ENCODE measurements at regions not wholly inside any gene's neighbourhood (a gene's known extent, or its start where the extent isn't known, plus 50 kb on each side); places are given as distances from the start of the nearest gene placed in this dataset.

DNA sequence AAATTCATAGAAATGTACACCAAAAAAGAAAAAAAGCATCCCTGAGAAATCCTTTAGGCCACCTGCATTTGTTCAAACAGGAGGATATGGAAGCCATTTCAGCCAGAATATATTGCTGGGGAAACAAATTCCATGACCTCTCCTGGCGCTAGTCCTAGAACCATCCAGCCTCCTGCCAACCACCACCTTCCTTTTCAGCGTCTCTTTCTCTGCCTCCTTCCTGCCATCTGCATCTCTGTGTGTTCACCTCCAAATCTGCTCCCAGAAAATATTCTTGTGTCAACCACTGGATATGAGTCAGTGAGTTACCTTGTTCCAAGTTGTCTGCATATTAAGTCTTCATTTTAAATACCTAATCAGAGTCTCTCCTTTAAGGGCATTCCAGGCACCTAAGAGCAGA, 50.6 kb upstream of the NPY start:
- no peak overlapping the region for H3K4me3 ChIP-seq
- intact Hi-C loops (cut with DNase I): no loop called here
- no peak overlapping the region for H3K27ac ChIP-seq
- peaks cover 0 to 3% (median 3%) of the 10 kb centered on the region in 3 donors for H3K27me3 ChIP-seq (ENCODE audit: insufficient read depth in 3 of 3, low read length in 2 of 3)
- no peak for DNase-seq
- H3K9me3 ChIP-seq: no peaks in the 10 kb centered on the region
- no peak for ATAC-seq
- WGBS, 3 donors: 53 to 62% (median 53%) methylated on average over 2 of the region's 2 CpGs
- no peaks in the 10 kb centered on the region for H3K4me1 ChIP-seq
- no peaks in the 10 kb centered on the region for H3K36me3 ChIP-seq (ENCODE audit: insufficient read depth in 1 of 2, low read depth in 1 of 2)
- TF ChIP-seq, protein P1, sequence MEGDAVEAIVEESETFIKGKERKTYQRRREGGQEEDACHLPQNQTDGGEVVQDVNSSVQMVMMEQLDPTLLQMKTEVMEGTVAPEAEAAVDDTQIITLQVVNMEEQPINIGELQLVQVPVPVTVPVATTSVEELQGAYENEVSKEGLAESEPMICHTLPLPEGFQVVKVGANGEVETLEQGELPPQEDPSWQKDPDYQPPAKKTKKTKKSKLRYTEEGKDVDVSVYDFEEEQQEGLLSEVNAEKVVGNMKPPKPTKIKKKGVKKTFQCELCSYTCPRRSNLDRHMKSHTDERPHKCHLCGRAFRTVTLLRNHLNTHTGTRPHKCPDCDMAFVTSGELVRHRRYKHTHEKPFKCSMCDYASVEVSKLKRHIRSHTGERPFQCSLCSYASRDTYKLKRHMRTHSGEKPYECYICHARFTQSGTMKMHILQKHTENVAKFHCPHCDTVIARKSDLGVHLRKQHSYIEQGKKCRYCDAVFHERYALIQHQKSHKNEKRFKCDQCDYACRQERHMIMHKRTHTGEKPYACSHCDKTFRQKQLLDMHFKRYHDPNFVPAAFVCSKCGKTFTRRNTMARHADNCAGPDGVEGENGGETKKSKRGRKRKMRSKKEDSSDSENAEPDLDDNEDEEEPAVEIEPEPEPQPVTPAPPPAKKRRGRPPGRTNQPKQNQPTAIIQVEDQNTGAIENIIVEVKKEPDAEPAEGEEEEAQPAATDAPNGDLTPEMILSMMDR (IDR thresholded peaks at IDR 0.05): no peak

Data from psoas muscle (tissue), 7 donors.